ENCODE measurements at regions not wholly inside any gene's neighbourhood (a gene's known extent, or its start where the extent isn't known, plus 50 kb on each side); places are given as distances from the start of the nearest gene placed in this dataset.
A peak's percentile ranks its signal among the peaks of the same experiment; 100 is the strongest.

- Histone ChIP-seq H3K36me3 (ENCODE audit: control insufficient read depth, insufficient read depth, low read length) (no peaks in the 10 kb centered on the region), H3K4me3 (ENCODE audit: low read depth, low read length) (no peak overlapping the region), H3K27me3 (ENCODE audit: control insufficient read depth, insufficient read depth, low read length) (no peaks in the 10 kb centered on the region)
- FAIRE-seq: no peak
- no peak for DNase-seq (ENCODE audit: low read depth)
- TF ChIP-seq CTCF (IDR thresholded peaks at IDR 0.05; ENCODE audit: insufficient read depth, low read length, severe bottlenecking): peak; percentile 30
Measured at GRCh38 chr5:143957455-143957854, 145.5 kb downstream of the HMHB1 start.

- Histone ChIP-seq H3K4me3 (ENCODE audit: low read depth, low read length) (no peak overlapping the region), H3K27me3 (ENCODE audit: control insufficient read depth, insufficient read depth, low read length) (no peaks in the 10 kb centered on the region), H3K36me3 (ENCODE audit: control insufficient read depth, insufficient read depth, low read length) (no peaks in the 10 kb centered on the region)
- DNase-seq (ENCODE audit: low read depth) (no peak), FAIRE-seq (no peak)
- TF ChIP-seq CTCF (IDR thresholded peaks at IDR 0.05; ENCODE audit: insufficient read depth, low read length, severe bottlenecking): no peak
Measured at GRCh38 chr5:143962201-143962600, 150.2 kb downstream of the HMHB1 start.

- Histone ChIP-seq H3K36me3 (ENCODE audit: control insufficient read depth, insufficient read depth, low read length) (no peaks in the 10 kb centered on the region), H3K4me3 (ENCODE audit: low read depth, low read length) (no peak overlapping the region), H3K27me3 (ENCODE audit: control insufficient read depth, insufficient read depth, low read length) (no peaks in the 10 kb centered on the region)
- DNase-seq (ENCODE audit: low read depth) (peak; percentile 70), FAIRE-seq (no peak)
- TF ChIP-seq CTCF (IDR thresholded peaks at IDR 0.05; ENCODE audit: insufficient read depth, low read length, severe bottlenecking): no peak
Measured at GRCh38 chr5:143964919-143965318, 153.0 kb downstream of the HMHB1 start.

GRCh38 chr5:143966280-143966679 lies 154.3 kb downstream of the HMHB1 start:
- no peak for FAIRE-seq
- Histone ChIP-seq H3K27me3 (ENCODE audit: control insufficient read depth, insufficient read depth, low read length) (no peaks in the 10 kb centered on the region), H3K36me3 (ENCODE audit: control insufficient read depth, insufficient read depth, low read length) (no peaks in the 10 kb centered on the region)

GRCh38 chr5:143968071-143968878 lies 156.3 kb downstream of the HMHB1 start:
- Histone ChIP-seq H3K4me3 (ENCODE audit: low read depth, low read length) (no peak overlapping the region), H3K27me3 (ENCODE audit: control insufficient read depth, insufficient read depth, low read length) (no peaks in the 10 kb centered on the region), H3K36me3 (ENCODE audit: control insufficient read depth, insufficient read depth, low read length) (no peaks in the 10 kb centered on the region)
- peak; percentile 24 for TF ChIP-seq CTCF (IDR thresholded peaks at IDR 0.05; ENCODE audit: insufficient read depth, low read length, severe bottlenecking)
- FAIRE-seq (peak; percentile 64), DNase-seq (ENCODE audit: low read depth) (peak; percentile 68)

More at GRCh38 chr5:143966280-143966679, 154.3 kb downstream of the HMHB1 start:
- no peak for TF ChIP-seq CTCF (IDR thresholded peaks at IDR 0.05; ENCODE audit: insufficient read depth, low read length, severe bottlenecking)
- no peak overlapping the region for H3K4me3 ChIP-seq (ENCODE audit: low read depth, low read length)
- no peak for DNase-seq (ENCODE audit: low read depth)

- Histone ChIP-seq H3K27me3 (ENCODE audit: control insufficient read depth, insufficient read depth, low read length) (no peaks in the 10 kb centered on the region), H3K4me3 (ENCODE audit: low read depth, low read length) (no peak overlapping the region), H3K36me3 (ENCODE audit: control insufficient read depth, insufficient read depth, low read length) (no peaks in the 10 kb centered on the region)
- TF ChIP-seq CTCF (IDR thresholded peaks at IDR 0.05; ENCODE audit: insufficient read depth, low read length, severe bottlenecking): no peak
- DNase-seq (ENCODE audit: low read depth): no peak
- no peak for FAIRE-seq
Measured at GRCh38 chr5:143970159-143970558, 158.2 kb downstream of the HMHB1 start.
